Right renal pelvis (tissue), 4 donors: ENCODE measurements at regions not wholly inside any gene's neighbourhood (a gene's known extent, or its start where the extent isn't known, plus 50 kb on each side); places are given as distances from the start of the nearest gene placed in this dataset.
A peak's percentile ranks its signal among the peaks of the same experiment; 100 is the strongest.

Experiments
- DNase-seq, 4 donors: peaks; one replicate each; pipeline ENCODE4 v3.0.0-alpha.2; 2013; ENCODE audit warnings: low read depth in 4 of 4, low spot score in 3 of 4, missing footprints in 1 of 4

- DNase-seq = no peak
Measured at GRCh38 chr6:97563529-97563928, 280.5 kb upstream of the MMS22L start.

- DNase-seq = no peak
Measured at GRCh38 chr6:97572943-97573342, 289.9 kb upstream of the MMS22L start.

DNA sequence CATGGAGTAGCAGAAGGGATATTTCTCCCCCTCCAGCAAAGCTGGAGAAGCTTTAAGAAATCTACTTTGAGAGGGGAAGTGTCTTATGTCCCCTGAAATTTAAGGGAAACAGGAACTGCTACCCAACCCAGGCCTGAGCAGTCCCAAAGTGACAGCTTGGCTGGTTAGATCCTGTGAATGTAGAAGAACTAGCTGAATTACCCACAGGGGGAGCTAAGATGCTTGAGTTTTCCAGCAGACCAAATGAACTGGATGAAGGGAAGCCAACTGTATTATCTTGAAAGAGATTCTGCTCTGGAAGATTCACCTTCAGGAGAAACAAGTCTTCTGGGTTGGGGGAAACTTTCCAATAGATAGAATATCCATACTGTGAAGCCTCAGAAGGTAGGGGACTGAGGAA lies 303.3 kb upstream of the MMS22L start:
- DNase-seq = no peak

- DNase-seq = no peak
Measured at GRCh38 chr6:97591955-97592354, 308.9 kb upstream of the MMS22L start.

- peak in 1 of 4 donors; percentile 6 for DNase-seq
Measured at GRCh38 chr6:97594844-97595243, 311.8 kb upstream of the MMS22L start.

DNA sequence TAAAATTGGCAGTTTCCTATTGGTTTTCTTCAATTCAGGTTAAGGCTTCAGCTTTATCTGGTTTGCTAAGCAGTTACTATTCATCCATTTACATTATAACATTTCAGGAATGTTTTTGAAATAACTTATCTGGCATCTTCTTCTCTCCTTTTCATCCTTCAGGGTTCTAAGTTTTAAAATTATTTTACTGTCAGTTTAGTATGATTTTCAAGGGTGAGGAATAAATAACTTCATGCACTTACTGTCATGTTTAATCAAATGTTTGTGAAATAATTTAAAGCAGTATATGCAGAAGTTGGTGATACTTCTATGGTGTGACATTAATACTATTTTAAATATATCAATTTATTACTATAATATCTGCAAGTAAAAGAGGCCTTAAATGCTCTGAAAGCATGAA lies 338.1 kb upstream of the MMS22L start:
- DNase-seq = no peak

DNA sequence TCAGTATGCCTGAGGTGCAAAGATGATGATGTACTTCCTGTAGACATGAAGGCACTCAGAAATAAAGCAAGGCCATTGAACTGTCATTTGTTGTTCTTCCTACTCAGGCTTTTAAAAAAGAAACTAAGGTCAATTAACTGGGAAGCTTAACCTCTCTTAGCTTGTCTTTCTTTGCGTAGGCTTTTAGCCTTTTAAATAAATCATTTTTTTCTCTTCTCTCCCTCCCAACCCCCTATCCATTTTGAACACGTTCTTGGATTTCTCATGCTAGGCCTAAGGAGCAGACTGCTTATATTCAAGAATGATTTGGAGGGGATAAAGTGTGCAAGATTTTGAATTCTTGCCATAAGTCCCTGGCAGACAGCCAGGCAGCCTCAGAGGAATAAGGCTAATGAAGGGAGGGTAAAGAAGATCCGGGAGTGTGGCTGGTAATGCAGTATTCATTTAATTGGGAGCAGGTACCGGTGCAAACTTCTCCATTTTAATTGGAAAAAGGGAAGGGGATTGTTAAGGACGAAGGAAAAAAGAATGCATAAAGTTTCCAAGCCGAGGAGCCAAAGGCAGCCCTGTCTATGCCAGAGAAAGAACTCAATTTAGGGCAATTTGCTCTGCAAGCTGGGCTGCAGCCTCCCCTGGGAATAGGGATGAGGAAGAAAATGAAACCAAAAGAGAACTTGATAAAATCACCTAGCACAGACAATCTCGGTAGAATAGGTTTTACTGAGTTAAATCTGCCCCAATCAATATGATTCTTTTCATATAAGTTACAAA lies 343.8 kb upstream of the MMS22L start:
- no peak for DNase-seq

DNA sequence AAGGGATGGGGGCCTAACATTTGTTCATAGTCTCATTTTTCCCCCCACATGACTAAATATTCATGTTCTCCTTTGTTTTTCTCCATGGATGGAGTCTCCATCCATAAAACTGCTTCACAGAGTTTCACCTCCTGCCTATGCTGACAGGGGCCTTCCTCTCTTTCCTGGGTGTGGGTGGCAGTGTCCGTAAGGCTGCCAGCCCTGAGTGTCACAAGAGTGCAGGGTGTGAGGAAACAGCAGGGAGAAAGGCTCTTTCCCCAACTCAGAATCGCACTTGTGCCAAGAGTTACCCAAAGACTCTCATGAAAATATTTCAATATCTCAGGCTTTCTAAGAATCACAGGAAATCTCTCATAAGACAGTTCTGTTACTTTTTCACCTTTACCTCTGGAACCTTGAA lies 346.2 kb upstream of the MMS22L start:
- DNase-seq = no peak

- DNase-seq = no peak
Measured at GRCh38 chr6:97630604-97631003, 347.6 kb upstream of the MMS22L start.

GRCh38 chr6:97632341-97632740 lies 349.3 kb upstream of the MMS22L start:
- no peak for DNase-seq

DNA sequence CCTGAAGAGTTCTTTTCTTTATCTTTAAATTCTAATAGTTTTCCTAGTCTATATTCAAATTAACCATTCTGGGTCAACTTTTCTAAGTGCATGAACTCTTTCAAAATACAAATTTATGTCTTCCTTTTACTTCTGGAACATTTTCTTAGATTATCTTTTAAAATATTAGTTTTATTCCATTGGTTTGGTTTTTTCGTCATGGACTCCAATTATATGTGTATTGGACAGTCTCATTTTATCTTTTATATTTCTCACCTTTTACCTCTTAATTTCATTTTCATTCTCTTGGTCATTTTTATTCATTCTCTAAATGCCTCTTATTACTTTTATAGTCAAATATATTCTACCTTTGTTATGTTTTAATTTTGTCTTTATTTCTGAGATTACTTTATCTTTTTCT lies 356.7 kb upstream of the MMS22L start:
- no peak for DNase-seq

DNA sequence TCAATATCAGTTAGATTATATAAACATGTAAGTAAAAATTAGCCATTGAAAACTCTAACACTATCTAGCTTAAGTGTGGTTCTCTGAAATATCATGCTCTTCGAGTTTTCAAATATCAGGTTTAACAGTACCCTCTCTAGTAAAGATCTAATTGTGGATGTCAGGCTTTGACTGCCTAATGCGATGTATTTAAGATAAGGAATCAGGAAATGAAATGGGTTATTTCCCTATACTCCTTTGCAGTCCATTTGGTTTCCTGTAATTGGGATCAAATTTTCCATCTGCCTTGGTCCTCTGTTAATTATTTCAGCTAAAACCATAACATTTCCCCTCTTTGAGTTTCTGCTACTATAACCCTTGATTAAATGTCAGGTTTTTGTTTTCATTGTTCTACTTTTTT lies 361.3 kb upstream of the MMS22L start:
- no peak for DNase-seq

- no peak for DNase-seq
Measured at GRCh38 chr6:97645757-97646156, 362.7 kb upstream of the MMS22L start.

DNA sequence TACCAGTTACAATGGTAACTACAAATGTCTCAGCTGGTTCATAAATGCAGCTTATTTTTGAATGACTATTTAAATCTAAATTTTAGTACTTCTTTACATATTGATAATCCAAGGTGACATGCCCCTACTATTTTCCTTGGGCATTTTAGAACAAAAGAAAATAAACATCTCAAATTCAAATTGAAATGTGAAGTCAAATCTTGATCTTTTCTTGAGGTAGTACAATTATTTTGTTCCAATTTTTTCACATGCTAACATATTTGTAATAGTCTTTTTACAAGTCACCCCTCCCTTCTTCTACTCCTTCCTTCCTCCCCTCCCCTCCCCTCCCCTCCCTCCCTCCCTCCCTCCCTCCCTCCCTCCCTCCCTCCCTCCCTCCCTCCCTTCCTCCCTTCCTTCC lies 370.1 kb upstream of the MMS22L start:
- DNase-seq = no peak

DNA sequence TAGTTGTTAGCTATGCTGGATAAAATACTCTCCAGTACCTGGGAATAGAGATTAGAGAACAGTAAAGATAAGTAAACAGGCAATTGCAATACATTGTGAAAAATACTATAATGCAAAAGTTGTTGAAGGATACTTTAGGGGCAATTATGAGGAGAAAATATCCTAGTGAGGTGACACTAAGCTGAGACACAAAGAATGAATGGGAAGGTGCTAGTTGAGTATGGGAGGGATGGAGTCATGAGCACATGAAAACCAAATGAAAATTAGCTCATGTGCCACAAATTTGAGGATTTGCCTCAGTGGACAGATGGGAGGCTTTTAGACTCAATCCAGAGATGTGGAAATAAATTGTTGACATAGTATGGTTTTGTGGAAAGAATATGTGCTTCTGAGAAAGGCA lies 370.5 kb upstream of the MMS22L start:
- no peak for DNase-seq

DNA sequence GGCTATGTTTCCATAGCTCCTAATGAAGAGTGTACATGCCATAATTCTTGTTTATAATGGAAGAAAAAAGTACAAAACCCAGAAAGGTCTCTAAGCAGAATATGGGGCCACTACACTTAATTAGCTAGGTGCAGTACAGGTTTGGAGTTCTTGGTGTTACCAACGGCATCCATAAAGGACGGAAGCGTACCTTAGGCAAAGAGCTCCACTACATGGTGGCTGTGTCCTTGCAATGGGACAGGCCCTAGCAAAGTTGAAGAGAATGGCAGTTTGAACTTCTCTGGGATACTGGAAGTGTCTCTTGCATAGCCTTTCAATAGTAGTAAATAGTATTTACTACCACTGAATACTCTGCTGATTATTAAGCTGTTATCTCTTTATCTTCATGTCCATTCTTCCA lies 371.7 kb upstream of the MMS22L start:
- DNase-seq = no peak

DNA sequence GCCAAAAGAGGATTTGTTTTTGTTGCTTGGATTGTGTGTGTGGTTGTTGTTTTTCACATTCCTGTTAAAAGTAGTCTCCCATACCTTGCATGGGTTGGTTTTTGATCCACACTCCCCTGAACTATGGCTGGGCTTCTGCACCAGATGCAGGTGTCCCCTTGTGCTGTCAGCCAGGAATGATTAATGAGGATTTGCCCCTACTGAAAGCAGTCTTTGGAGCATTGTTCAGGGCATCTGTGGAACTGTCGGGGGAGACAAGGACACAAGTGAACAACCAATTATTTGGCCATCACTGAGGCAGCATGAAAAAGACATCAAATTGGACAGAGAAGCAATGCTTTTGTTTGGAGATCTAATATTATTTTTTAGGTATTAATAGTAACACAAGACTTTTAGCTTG lies 373.2 kb upstream of the MMS22L start:
- no peak for DNase-seq

- no peak for DNase-seq
Measured at GRCh38 chr6:97656706-97657350, 373.8 kb upstream of the MMS22L start.

GRCh38 chr6:97658090-97658489 lies 375.1 kb upstream of the MMS22L start:
- DNase-seq = no peak

DNA sequence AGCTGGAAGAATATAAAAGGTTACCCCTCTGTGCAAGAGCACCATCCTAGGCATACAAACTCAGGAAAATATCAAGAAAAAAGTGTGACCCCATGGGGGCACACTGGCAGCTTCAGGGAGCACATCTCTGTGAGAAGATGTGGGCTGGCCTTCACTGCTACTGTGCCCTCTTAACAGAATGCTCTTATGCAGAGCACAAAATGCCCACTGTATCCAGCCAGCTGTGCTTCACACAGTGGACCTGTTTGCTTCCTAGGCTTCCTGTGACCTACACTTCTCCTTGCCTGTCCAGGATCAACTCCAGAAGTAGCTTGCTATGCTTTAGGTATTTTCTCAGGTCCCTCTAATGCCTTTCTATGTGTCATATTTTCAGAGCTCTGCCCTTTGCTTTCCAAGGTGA lies 380.2 kb upstream of the MMS22L start:
- DNase-seq = no peak

DNA sequence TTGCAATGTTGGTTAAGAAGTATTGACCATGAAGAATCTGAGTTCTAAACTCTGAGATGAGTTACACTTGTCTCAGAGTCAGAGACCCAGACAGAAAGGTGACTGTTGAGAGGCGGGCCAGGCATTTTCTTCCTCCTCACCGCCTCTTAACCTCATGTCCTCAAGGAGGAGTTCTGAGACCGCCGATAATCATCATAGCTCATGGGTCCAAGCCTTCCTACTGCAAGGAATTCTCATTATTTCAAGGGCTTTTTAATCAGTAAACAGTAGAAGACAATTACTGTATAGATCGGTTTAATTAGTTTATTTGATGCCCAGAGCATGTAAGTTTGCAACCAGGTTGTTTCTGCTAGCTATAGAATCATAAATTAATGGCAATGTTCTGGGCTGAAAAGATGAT lies 382.4 kb upstream of the MMS22L start:
- DNase-seq = no peak

DNA sequence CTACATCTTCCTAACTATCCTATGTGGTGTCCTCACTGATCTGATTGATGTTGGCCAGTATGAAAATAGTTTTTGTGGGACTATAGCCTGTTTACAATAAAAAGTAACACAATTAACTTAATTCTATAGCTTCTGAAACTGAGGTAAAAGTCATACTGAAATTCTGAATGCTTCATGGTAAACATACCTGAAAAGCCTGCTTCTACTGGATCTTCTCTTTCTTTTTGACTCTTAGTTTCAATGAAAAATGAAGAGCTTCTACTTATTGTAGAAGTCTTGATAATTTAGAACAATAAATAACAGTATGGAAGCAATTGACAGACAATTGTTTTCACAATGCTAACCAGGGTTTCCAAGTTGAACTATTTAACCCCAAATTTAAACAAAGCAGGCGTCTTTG lies 383.9 kb upstream of the MMS22L start:
- no peak for DNase-seq

DNA sequence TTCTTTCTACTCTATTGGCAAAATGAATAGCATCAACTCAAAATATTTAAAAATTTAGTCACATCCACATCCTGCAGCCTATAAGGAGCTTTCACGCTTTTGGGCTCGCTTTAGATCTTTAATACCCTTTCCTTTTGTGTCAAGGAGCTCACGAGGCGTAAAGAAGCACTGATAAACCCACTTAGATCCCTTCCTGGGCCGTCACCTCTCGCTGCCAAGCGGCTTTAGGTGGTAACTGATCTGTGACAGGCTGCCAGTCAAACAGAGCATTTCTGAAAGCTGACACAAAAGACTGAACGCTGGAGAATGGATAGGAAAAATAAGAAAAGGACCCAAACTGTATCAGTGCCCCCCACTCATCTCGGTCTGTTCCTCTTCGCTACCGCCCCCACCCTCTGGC lies 385.7 kb upstream of the MMS22L start:
- DNase-seq = no peak
